GM12878 (cell line): ENCODE measurements at regions not wholly inside any gene's neighbourhood (a gene's known extent, or its start where the extent isn't known, plus 50 kb on each side); places are given as distances from the start of the nearest gene placed in this dataset.

Experiments used
- ATAC-seq: fragments of 200-7000 bp; cut with Tn5 transposase; 3 replicates; pipeline ENCODE4 v1.9.1; 2020; ENCODE audit warnings: mild to moderate bottlenecking, moderate library complexity
- BruUV-seq: library from RNA; stranded (reverse); fragments of 400-500 nt; replicated peaks from 2 replicates; lab custom pipeline; 2021; lab: Mats Ljungman, UMichigan
- CTCF ChIA-PET: fragments of 300-600 bp; sonication (Branson Sonifier 250); formaldehyde crosslinking; extraction: SDS; loops from one replicate; lab custom pipeline; 2021; ENCODE audit warnings: inconsistent platforms; lab: Yijun Ruan, JAX
- POLR2A ChIA-PET: fragments of 350-600 bp; formaldehyde crosslinking; extraction: SDS; loops from one replicate; lab custom pipeline; 2021; ENCODE audit warnings: inconsistent platforms; lab: Charles Lee
- RAD21 ChIA-PET: fragments of 300-600 bp; sonication (Branson Sonifier 250); formaldehyde crosslinking; loops from one replicate; lab custom pipeline; 2023; ENCODE audit warnings: antibody characterized with exemption; ENCODE audit not compliant: unreplicated experiment; lab: Charles Lee
- SMC1A ChIA-PET: fragments of 300-600 bp; sonication (Branson Sonifier 250); formaldehyde crosslinking; loops from one replicate; lab custom pipeline; 2023; ENCODE audit not compliant: unreplicated experiment, uncharacterized antibody; lab: Charles Lee
- DNase-seq: peaks from one replicate; pipeline ENCODE4 v3.0.0-alpha.2; 2011; ENCODE audit warnings: low read depth, low spot score
- FAIRE-seq: peaks from 3 replicates; lab custom pipeline; 2011; peaks lifted over from hg19 to GRCh38; lab: Jason Lieb, UNC
- H2AFZ ChIP-seq: 2 replicates; pipeline ENCODE4 v1.6.0; 2011; ENCODE audit warnings: low read depth, low read length, control low read depth; ENCODE audit not compliant: control insufficient read depth
- H3K27ac ChIP-seq: 2 replicates; pipeline ENCODE4 v1.5.1; 2011; ENCODE audit warnings: control low read depth; ENCODE audit not compliant: control insufficient read depth, insufficient read depth
- H3K27me3 ChIP-seq, 2 experiments: replicated peaks in 1 of 2; 2 replicates each; pipeline versions ENCODE4 v1.6.0 to v1.6.1; 2011; ENCODE audit warnings: low read length in 1 of 2; ENCODE audit not compliant: control insufficient read depth in 2 of 2, insufficient read depth in 2 of 2
- H3K36me3 ChIP-seq, 2 experiments: 2 replicates each; pipeline ENCODE4 v1.5.1; 2011; ENCODE audit warnings: low read length in 1 of 2; ENCODE audit not compliant: control insufficient read depth in 2 of 2, insufficient read depth in 2 of 2
- H3K4me1 ChIP-seq: 2 replicates; pipeline ENCODE4 v1.6.1; 2011; ENCODE audit warnings: mild to moderate bottlenecking, low read length, moderate library complexity, mixed read lengths; ENCODE audit not compliant: control insufficient read depth, insufficient read depth
- H3K4me2 ChIP-seq: 2 replicates; pipeline ENCODE4 v1.6.0; 2011; ENCODE audit warnings: control low read depth; ENCODE audit not compliant: control insufficient read depth, insufficient read depth
- H3K4me3 ChIP-seq: fragments of 200-600 bp; sonication (generic); 2 replicates; pipeline ENCODE4 v1.5.1; 2016
- H3K79me2 ChIP-seq: 2 replicates; pipeline ENCODE4 v1.6.0; 2011; ENCODE audit warnings: low read length; ENCODE audit not compliant: control insufficient read depth, insufficient read depth
- H3K9ac ChIP-seq: 2 replicates; pipeline ENCODE4 v1.8.0; 2011; ENCODE audit warnings: low read length, control low read depth, mixed read lengths; ENCODE audit not compliant: control insufficient read depth, insufficient read depth
- H3K9me3 ChIP-seq: replicated peaks from 3 replicates; pipeline ENCODE4 v1.5.1; 2011; ENCODE audit warnings: mild to moderate bottlenecking, low read length; ENCODE audit not compliant: control insufficient read depth, insufficient read depth
- H4K20me1 ChIP-seq: 2 replicates; pipeline ENCODE4 v1.6.0; 2011; ENCODE audit not compliant: control insufficient read depth, insufficient read depth
- DPF2 ChIP-seq: fragments of 450-650 bp; IDR thresholded peaks from 2 replicates; pipeline ENCODE4 v1.6.1; 2017; ENCODE audit warnings: mild to moderate bottlenecking
- HDGF ChIP-seq: fragments of 450-650 bp; IDR thresholded peaks from 2 replicates; pipeline ENCODE4 v1.6.1; 2016; ENCODE audit warnings: antibody characterized with exemption
- POU2F2 ChIP-seq: IDR thresholded peaks from 3 replicates; pipeline ENCODE4 v1.6.1; 2011; ENCODE audit warnings: low read depth, mild to moderate bottlenecking, low read length, borderline replicate concordance
- RAD21 ChIP-seq: IDR thresholded peaks from 2 replicates; pipeline ENCODE4 v1.6.1; 2011; ENCODE audit warnings: mild to moderate bottlenecking, low read depth, low read length, moderate library complexity; ENCODE audit not compliant: insufficient read depth
- ZBTB4 ChIP-seq: fragments of 450-650 bp; formaldehyde crosslinking; IDR thresholded peaks from 2 replicates; pipeline ENCODE4 v1.4.0; 2022; ENCODE audit warnings: mild to moderate bottlenecking, moderate library complexity
- WGBS: methylation state at CpG from one replicate; pipeline ENCODE4 v1.1.6; 2016; ENCODE audit warnings: low lambda C conversion rate; ENCODE audit not compliant: insufficient replicate concordance, insufficient coverage; ENCODE audit errors: missing lambda C conversion rate; 5-methylcytosine and 5-hydroxymethylcytosine counted together
- in situ Hi-C: fragments of 300-500 bp; cut with MboI; formaldehyde crosslinking; loops from 9 replicates; pipeline ENCODE4 v1.14.3; 2018; ENCODE audit warnings: mixed read lengths
- intact Hi-C: fragments of 100-400 bp; cut with micrococcal nuclease; formaldehyde crosslinking; loops from one replicate; pipeline ENCODE4 v1.14.2; 2022; ENCODE audit not compliant: unreplicated experiment
- TF ChIP-seq, protein P1 (sequence below): fragments of 450-650 bp; IDR thresholded peaks from 2 replicates; pipeline ENCODE4 v1.6.1; 2016; ENCODE audit warnings: mild to moderate bottlenecking
- TF ChIP-seq, protein P2 (sequence below): fragments of 150-350 bp; IDR thresholded peaks from 2 replicates; pipeline ENCODE4 v1.6.1; 2014; ENCODE audit warnings: mild to moderate bottlenecking, low read depth, low read length
- TF ChIP-seq, protein P3 (sequence below): IDR thresholded peaks from 2 replicates; pipeline ENCODE4 v1.6.1; 2012; ENCODE audit warnings: low read depth, low read length, improper control_type of control experiment

GRCh38 chr12:68462803-68463202, 130.6 kb upstream of the MDM1 start:
- POLR2A ChIA-PET: interaction anchor here (0.6 to 2.3 kb wide), 14 partner anchors 8 to 212 kb away, joined by 3 to 11 read pairs (median 4); no protein-coding TSS in a partner anchor
- TF ChIP-seq, protein P1, sequence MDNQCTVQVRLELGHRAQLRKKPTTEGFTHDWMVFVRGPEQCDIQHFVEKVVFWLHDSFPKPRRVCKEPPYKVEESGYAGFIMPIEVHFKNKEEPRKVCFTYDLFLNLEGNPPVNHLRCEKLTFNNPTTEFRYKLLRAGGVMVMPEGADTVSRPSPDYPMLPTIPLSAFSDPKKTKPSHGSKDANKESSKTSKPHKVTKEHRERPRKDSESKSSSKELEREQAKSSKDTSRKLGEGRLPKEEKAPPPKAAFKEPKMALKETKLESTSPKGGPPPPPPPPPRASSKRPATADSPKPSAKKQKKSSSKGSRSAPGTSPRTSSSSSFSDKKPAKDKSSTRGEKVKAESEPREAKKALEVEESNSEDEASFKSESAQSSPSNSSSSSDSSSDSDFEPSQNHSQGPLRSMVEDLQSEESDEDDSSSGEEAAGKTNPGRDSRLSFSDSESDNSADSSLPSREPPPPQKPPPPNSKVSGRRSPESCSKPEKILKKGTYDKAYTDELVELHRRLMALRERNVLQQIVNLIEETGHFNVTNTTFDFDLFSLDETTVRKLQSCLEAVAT: peak; percentile 16; the same call in 1 of the 2 replicates
- no peak for TF ChIP-seq RAD21
- TF ChIP-seq, all 136 proteins: peak for 1
- WGBS: 7% methylated on average over 4 of the region's 4 CpGs
- no TSS peak for BruUV-seq
- Histone ChIP-seq H3K9me3 (no peaks in the 10 kb centered on the region), H3K79me2 (no peaks in the 10 kb centered on the region), H2AFZ (peak overlapping the region; percentile 89), H3K4me3 (peak overlapping the region; percentile 9; the same call in 1 of the 2 replicates), H3K4me2 (peak overlapping the region; percentile 82), H3K27ac (peak overlapping the region; percentile 13; the same call in 1 of the 2 replicates), H4K20me1 (no peaks in the 10 kb centered on the region), H3K36me3 (no peaks in the 10 kb centered on the region), H3K27me3 (no peaks in the 10 kb centered on the region), H3K4me1 (no peaks in the 10 kb centered on the region), H3K9ac (no peak overlapping the region)
- ATAC-seq (peak; percentile 88), FAIRE-seq (peak; percentile 69), DNase-seq (no peak)
- CTCF ChIA-PET: interaction anchor here (1.0 to 2.1 kb wide), 3 partner anchors 9 to 20 kb away, joined by 3 to 17 read pairs (median 6); no protein-coding TSS in a partner anchor
- RAD21 ChIA-PET: interaction anchor here (0.7 to 2.5 kb wide), 14 partner anchors 8 to 131 kb away, joined by 3 to 17 read pairs (median 3); partner anchors contain the start of gene MDM1
- SMC1A ChIA-PET: interaction anchor here (0.7 to 4.2 kb wide), 21 partner anchors 9 to 467 kb away, joined by 3 to 24 read pairs (median 4); no protein-coding TSS in a partner anchor
- in situ Hi-C loops: no loop called here
- intact Hi-C loops: no loop called here

- no peak overlapping the region for H3K4me2 ChIP-seq
- no peaks in the 10 kb centered on the region for H3K27me3 ChIP-seq
- no peak overlapping the region for H3K9ac ChIP-seq
- ATAC-seq (no peak), DNase-seq (no peak), FAIRE-seq (no peak)
- H3K9me3 ChIP-seq: no peaks in the 10 kb centered on the region
- intact Hi-C loops: no loop called here
- no peak overlapping the region for H3K4me3 ChIP-seq
- in situ Hi-C loops: no loop called here
- no peaks in the 10 kb centered on the region for H3K4me1 ChIP-seq
- H3K27ac ChIP-seq: no peak overlapping the region
- H3K79me2 ChIP-seq: no peaks in the 10 kb centered on the region
- no peaks in the 10 kb centered on the region for H3K36me3 ChIP-seq
- POLR2A ChIA-PET: interaction anchor here (0.6 kb wide), 1 partner anchor 129 kb away, joined by 3 read pairs; no protein-coding TSS in a partner anchor
- no TSS peak for BruUV-seq
- SMC1A ChIA-PET: interaction anchor here (0.6 to 3.7 kb wide), 11 partner anchors 9 to 167 kb away, joined by 3 to 28 read pairs (median 3); no protein-coding TSS in a partner anchor
- TF ChIP-seq, protein P2, sequence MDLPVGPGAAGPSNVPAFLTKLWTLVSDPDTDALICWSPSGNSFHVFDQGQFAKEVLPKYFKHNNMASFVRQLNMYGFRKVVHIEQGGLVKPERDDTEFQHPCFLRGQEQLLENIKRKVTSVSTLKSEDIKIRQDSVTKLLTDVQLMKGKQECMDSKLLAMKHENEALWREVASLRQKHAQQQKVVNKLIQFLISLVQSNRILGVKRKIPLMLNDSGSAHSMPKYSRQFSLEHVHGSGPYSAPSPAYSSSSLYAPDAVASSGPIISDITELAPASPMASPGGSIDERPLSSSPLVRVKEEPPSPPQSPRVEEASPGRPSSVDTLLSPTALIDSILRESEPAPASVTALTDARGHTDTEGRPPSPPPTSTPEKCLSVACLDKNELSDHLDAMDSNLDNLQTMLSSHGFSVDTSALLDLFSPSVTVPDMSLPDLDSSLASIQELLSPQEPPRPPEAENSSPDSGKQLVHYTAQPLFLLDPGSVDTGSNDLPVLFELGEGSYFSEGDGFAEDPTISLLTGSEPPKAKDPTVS: no peak
- TF ChIP-seq POU2F2 (no peak), HDGF (no peak), ZBTB4 (CRISPR knock-in tag) (no peak), DPF2 (no peak)
- TF ChIP-seq, protein P3, sequence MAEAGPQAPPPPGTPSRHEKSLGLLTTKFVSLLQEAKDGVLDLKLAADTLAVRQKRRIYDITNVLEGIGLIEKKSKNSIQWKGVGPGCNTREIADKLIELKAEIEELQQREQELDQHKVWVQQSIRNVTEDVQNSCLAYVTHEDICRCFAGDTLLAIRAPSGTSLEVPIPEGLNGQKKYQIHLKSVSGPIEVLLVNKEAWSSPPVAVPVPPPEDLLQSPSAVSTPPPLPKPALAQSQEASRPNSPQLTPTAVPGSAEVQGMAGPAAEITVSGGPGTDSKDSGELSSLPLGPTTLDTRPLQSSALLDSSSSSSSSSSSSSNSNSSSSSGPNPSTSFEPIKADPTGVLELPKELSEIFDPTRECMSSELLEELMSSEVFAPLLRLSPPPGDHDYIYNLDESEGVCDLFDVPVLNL: no peak
- RAD21 ChIA-PET: interaction anchor here (1.8 kb wide), 1 partner anchor 15 kb away, joined by 5 read pairs; no protein-coding TSS in a partner anchor
- H4K20me1 ChIP-seq: no peaks in the 10 kb centered on the region
- 98% methylated on average over 2 of the region's 2 CpGs for WGBS
- CTCF ChIA-PET: interaction anchor here (0.6 to 2.0 kb wide), 4 partner anchors 11 to 53 kb away, joined by 3 to 8 read pairs (median 3); no protein-coding TSS in a partner anchor
- no peak overlapping the region for H2AFZ ChIP-seq
Measured at GRCh38 chr12:68465227-68465626, 133.1 kb upstream of the MDM1 start.
